ENCODE measurements at regions not wholly inside any gene's neighbourhood (a gene's known extent, or its start where the extent isn't known, plus 50 kb on each side); places are given as distances from the start of the nearest gene placed in this dataset.

GRCh38 chr10:129111922-129112321 lies 355.1 kb upstream of the MGMT start:
- Histone ChIP-seq H3K27ac (ENCODE audit: low read depth, low read length) (no peak overlapping the region), H2AFZ (ENCODE audit: low read depth, low read length, poor library complexity, severe bottlenecking) (no peak overlapping the region), H3K9me2 (ENCODE audit: insufficient read depth) (no peaks in the 10 kb centered on the region), H3K4me3 (replicated peaks in 1 of 2; ENCODE audit: low read depth in 1 of 2, low read length in 2 of 2) (no peak overlapping the region), H3K36me3 (ENCODE audit: control insufficient read depth in 1 of 2, insufficient read depth in 2 of 2, low read length in 2 of 2) (no peaks in the 10 kb centered on the region; a peak in 1 of 4 replicates), H3K4me1 (ENCODE audit: control insufficient read depth in 1 of 2, insufficient read depth in 2 of 2, low read length in 2 of 2) (no peaks in the 10 kb centered on the region), H4K20me1 (ENCODE audit: insufficient read depth) (no peaks in the 10 kb centered on the region), H3K79me2 (ENCODE audit: insufficient read depth, low read length) (no peaks in the 10 kb centered on the region), H3K27me3 (ENCODE audit: insufficient read depth, low read length) (no peaks in the 10 kb centered on the region), H3K9ac (ENCODE audit: low read length) (no peak overlapping the region), H3K9me3 (ENCODE audit: control insufficient read depth in 1 of 2, insufficient read depth in 1 of 2, low read depth in 1 of 2, low read length in 2 of 2) (peaks cover 12 to 16% of the 10 kb centered on the region in 2 experiments; a peak in 2 of 4 replicates), H3K4me2 (ENCODE audit: low read length) (no peak overlapping the region)
- TF ChIP-seq FOSL1 (IDR thresholded peaks at IDR 0.05; ENCODE audit: low read depth) (no peak), EGR1 (IDR thresholded peaks at IDR 0.05; ENCODE audit: low read depth) (no peak), ZNF274 (IDR thresholded peaks at IDR 0.05; ENCODE audit: low read depth, low read length) (no peak), YY1 (IDR thresholded peaks at IDR 0.05; ENCODE audit: extremely low read depth, insufficient replicate concordance, low read depth, low read length) (no peak), JUND (IDR thresholded peaks at IDR 0.05) (no peak), POLR2A (IDR thresholded peaks at IDR 0.05; ENCODE audit: borderline replicate concordance, extremely low read depth, insufficient read depth, insufficient read length) (no peak), SIN3A (IDR thresholded peaks at IDR 0.05; ENCODE audit: low read depth) (no peak), CBX3 (IDR thresholded peaks at IDR 0.05; ENCODE audit: low read depth) (no peak), ELF1 (IDR thresholded peaks at IDR 0.05; ENCODE audit: borderline replicate concordance, low read depth) (no peak), RAD21 (IDR thresholded peaks at IDR 0.05; ENCODE audit: low read depth) (no peak), EZH2 (IDR thresholded peaks at IDR 0.05) (no peak), POLR2AphosphoS5 (IDR thresholded peaks at IDR 0.05; ENCODE audit: low read depth, low read length) (no peak), SP1 (IDR thresholded peaks at IDR 0.05; ENCODE audit: low read depth) (no peak), CEBPB (IDR thresholded peaks at IDR 0.05; ENCODE audit: low read depth) (no peak), REST (IDR thresholded peaks at IDR 0.05; ENCODE audit: low read depth) (no peak)
- BruUV-seq (replicated peaks) = no TSS peak
- ATAC-seq (no peak), DNase-seq (ENCODE audit: low read depth, low spot score) (no peak)
- ChIA-PET POLR2A (no interaction called here), CTCF (no interaction called here), RAD21 (ENCODE audit: low non-redundant PET in 1 of 2, low total read pairs in 2 of 2, uncharacterized antibody in 2 of 2, unreplicated experiment in 2 of 2) (no interaction called here)
- intact Hi-C loops (cut with micrococcal nuclease) = no loop called here
